HG03103 (cell line): ENCODE measurements at regions not wholly inside any gene's neighbourhood (a gene's known extent, or its start where the extent isn't known, plus 50 kb on each side); places are given as distances from the start of the nearest gene placed in this dataset.
"Not testable (repeated sequence)": the region's sequence is repeated elsewhere in the genome, so short reads cannot be mapped to it uniquely, and the experiment has no call there.

ENCODE experiments used
- ATAC-seq: cut with Tn5 transposase; IDR thresholded peaks from one replicate; pipeline ENCODE4 v1.9.1; 2021; ENCODE audit warnings: low read depth; ENCODE audit not compliant: unreplicated experiment

DNA sequence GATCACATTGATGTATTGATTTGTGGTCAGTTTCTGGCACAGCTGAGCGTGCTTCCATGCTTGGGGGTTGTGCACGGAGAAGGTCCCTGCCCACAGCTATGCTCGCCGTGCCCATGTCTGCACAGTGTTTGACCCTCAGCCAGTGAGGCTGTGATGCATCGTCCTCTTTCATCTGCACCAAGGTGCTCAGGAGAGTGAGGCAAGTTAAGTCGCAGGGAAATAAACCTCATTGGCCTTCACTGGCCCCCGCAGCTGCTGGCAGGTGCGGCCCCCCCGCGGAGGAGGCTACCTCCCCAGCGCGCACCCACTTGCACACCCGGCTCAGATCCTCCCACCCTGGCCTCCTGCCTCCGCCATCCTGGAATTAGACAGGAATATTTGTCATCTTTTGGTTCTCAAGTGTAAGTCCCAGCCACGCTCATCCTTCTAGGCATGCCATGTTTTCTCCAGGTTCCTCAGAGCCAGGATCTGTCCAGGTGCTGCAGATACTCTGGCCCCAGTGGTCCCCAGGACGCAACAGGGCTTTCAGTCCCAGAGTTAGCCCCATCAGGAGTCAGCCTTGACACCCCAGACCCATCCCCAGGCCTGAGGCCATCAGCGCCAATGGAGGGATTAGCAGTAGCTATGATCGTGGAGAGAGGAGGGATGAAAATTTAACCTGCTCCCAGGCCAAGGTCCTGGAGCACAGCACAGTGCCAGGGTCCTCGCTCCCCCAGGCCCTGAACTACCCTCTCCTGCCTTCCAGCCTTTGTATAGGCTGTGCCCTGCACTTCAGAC is 93.7 kb downstream of the OAT start:
- no peak for ATAC-seq

DNA sequence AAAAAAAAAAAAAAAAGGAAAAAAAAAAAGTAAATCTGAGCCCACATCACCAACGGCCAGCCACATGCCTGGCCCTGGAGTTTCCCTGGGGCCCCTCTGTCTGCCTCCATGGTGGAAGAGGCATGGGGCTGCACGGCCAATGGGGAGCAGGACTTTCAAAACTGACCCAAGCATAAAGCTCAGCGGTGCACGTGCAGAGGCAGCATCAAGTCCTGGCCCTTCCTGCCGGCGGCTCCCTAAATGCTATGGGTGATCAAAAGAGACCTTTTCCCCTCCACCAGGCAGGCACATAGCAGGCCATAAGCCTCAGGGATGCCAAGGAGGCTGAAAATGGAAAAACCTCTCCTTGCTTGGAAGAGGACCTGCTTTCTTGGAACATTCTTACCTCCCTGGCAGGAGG is 94.3 kb downstream of the OAT start:
- ATAC-seq, result no peak

- no peak for ATAC-seq
Observed at GRCh38 chr10:124323806-124324205, 94.9 kb downstream of the OAT start.

GRCh38 chr10:124323111-124323725 is 95.5 kb downstream of the OAT start:
- no peak for ATAC-seq

- ATAC-seq, result no peak
Observed at GRCh38 chr10:124322191-124322980, 96.3 kb downstream of the OAT start.

- no peak for ATAC-seq
Observed at GRCh38 chr10:124321433-124322089, 97.2 kb downstream of the OAT start.

- no peak for ATAC-seq
Observed at GRCh38 chr10:124320778-124321432, 97.8 kb downstream of the OAT start.

GRCh38 chr10:124319926-124320391 is 98.8 kb downstream of the OAT start:
- ATAC-seq, result no peak

GRCh38 chr10:124319520-124319919 is 99.2 kb downstream of the OAT start:
- not testable (repeated sequence) for ATAC-seq

- no peak for ATAC-seq
Observed at GRCh38 chr10:124318811-124319210, 99.9 kb downstream of the OAT start.

- no peak for ATAC-seq
Observed at GRCh38 chr10:124318076-124318475, 100.6 kb downstream of the OAT start.

DNA sequence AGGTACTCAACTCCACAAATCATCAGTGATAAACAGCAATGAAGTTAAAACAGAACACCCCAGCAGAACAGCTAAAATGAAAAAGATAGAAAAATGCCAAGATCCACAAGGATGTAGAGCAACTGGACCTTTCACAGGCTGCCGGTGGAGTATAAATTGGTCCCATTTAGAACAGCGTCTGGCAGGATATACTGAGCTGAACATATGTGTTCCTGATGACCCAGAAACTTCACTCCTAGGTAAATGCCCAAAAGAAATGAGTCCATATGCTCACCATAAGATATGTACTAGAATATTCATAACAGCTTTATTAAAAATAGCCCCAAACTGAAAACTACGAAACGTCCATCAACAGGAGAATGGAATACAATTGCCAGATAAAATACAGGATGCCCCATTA is 102.4 kb downstream of the OAT start:
- no peak for ATAC-seq

DNA sequence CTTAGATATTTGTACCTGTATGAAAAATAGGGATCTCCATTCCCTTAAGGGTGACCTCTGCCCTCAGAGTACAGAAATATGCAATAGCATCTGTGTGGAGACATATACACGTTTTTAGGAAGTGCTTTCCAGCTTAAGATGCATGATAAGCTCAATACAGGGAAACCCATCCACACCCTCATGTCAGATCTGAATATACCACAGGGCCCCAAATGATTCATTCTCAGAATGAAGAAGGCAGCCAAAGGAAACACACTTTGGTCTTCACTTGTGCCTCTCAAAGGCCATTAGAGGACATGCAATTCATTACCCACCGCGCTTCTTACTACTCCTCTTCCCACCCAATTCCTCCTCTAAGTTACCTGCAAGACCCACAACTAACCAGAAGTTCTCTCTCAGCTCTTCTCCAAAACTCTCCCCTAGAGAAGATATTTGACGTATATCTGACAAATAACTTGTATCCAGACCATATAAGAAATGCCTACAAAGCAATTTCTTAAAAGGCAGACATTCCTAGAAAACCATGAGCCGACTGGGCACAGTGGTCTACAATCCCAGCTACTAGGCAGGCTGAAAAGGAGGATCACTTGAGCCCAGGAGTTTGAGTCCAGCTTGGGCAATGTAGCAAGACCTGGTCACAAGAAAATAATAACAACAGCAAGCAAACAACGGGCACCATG is 103.0 kb downstream of the OAT start:
- ATAC-seq, result no peak

DNA sequence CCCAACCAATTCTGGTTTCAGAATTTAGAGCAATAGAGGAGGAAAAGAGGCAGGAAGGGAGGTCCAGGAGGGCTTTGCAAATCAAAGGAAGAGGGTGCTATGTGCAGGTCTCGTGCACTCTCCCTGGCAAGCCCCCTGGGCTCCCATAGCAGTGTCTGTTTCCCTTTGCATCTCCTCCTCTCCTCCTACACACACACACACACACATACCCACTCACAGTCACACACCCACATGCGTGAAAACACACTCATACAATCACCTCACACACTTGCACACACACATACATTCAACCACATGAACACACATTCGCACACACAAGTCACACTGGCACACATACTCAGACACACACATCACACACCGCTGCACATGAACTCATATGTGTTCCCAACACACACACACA is 105.3 kb downstream of the OAT start:
- no peak for ATAC-seq

DNA sequence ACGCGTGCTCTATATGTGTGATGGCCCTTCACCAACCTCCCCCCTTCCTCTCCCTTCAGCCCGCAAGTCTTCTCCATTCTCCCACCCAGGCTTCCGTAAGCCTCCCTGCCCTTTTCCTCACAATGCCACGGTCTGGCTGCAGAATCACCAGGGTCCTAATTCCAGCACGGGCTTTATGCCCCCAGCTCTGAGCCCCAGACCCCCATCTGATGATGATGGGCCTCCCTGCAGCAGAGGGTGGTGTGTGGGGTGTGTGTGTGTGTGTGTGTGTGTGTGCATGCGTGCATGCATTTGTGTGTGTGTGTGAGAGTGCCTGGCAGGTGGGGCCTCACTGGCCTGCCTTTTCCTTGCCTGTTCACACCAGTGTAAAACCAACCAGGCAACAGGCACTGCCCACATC is 109.9 kb downstream of the OAT start:
- no peak for ATAC-seq

- no peak for ATAC-seq
Observed at GRCh38 chr10:124308056-124308645, 110.6 kb downstream of the OAT start.

DNA sequence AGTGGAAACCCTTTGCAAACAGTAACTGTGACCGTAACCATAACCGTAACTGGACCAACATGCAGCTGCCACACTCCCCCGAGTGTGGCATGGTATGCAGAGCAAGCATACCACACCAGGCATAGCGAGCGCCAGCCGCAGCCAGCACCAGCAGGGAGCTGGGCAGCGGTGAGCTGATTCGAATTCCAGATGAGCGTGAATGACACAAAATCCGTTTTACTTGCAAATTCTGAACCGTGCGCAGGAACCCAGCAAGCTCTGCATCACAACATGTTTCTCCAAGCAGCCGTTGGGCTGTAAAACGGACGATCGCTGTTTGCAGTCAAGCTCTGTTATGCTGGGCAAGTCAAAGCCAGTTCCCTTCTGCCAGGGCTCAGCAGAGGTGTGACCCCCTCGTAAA is 111.1 kb downstream of the OAT start:
- no peak for ATAC-seq

DNA sequence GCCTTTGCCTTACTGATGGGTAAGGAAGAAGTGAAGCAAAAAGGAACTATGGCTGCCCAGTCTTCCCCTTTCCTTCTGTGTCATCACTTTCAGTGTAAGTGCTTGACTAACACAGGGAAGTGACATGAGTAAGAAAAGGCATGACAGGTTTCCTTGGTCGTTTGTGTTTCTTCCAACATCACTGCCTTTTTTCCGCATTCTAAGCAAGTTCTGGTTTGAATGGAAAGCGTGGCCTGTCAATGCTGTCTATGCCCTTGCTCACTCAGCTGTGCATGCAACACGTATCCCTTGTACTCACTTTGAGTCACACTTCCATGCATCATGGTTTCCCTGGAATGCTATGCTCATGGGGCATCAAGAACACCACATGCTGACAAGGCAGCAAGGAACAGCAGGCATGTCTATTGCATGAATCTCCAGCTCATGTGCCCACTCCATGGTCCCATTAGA is 111.8 kb downstream of the OAT start:
- no peak for ATAC-seq

- no peak for ATAC-seq
Observed at GRCh38 chr10:124306520-124306919, 112.2 kb downstream of the OAT start.
